ENCODE measurements at regions not wholly inside any gene's neighbourhood (a gene's known extent, or its start where the extent isn't known, plus 50 kb on each side); places are given as distances from the start of the nearest gene placed in this dataset.

- Histone ChIP-seq H3K36me3 (ENCODE audit: low read depth) (no peaks in the 10 kb centered on the region), H3K4me2 (ENCODE audit: unreplicated experiment) (no peak overlapping the region), H3K9me2 (ENCODE audit: insufficient read depth) (no peaks in the 10 kb centered on the region), H3K9me3 (ENCODE audit: low read depth) (no peaks in the 10 kb centered on the region), H3K27ac (no peak overlapping the region), H3K9ac (no peak overlapping the region), H3K27me3 (replicated peaks; ENCODE audit: insufficient read depth) (no peaks in the 10 kb centered on the region), H3K4me3 (no peak overlapping the region), H4K20me1 (ENCODE audit: insufficient read depth) (no peaks in the 10 kb centered on the region), H3K79me2 (ENCODE audit: insufficient read depth) (no peaks in the 10 kb centered on the region), H3F3A (ENCODE audit: insufficient read depth) (no peaks in the 10 kb centered on the region), H2AFZ (no peak overlapping the region), H3K4me1 (ENCODE audit: insufficient read depth) (no peaks in the 10 kb centered on the region)
- TF ChIP-seq EZH2phosphoT487 (IDR thresholded peaks at IDR 0.05; ENCODE audit: insufficient read depth, low read depth) (no peak), EZH2 (IDR thresholded peaks at IDR 0.05; ENCODE audit: insufficient read depth, poor library complexity, severe bottlenecking) (no peak)
- WGBS, 2 experiments (ENCODE audit: low coverage in 1 of 2, low lambda C conversion rate in 2 of 2, missing lambda C conversion rate in 2 of 2) = 37 to 44% methylated on average over 7 of the region's 7 CpGs
- no peak for DNase-seq
- in situ Hi-C loops (cut with MboI) = no loop called here
These were observed 174.3 kb downstream of the TTLL2 start for GRCh38 chr6:167499161-167499660.

DNA sequence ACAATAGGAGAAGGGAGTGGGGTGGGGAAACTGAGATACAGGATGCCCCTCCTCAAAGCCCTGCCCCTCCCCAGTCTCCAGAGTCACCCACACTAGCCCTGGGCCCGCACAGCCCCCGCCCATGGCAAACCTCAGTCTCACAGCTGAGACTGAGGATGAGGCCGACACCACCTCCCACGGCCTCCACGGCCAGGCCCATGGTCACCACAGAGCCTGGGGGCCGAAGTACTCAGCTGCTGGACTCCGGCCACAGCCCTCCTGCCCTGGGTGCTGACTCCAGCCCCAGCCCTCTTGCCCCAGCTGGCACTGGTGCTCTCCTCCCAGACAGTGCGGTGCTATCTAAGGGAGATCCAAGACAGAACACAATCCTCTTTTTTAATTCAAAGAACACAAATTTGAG lies 176.1 kb downstream of the TTLL2 start:
- no peaks in the 10 kb centered on the region for H3K9me2 ChIP-seq (ENCODE audit: insufficient read depth)
- H3F3A ChIP-seq (ENCODE audit: insufficient read depth) = no peaks in the 10 kb centered on the region
- H3K4me3 ChIP-seq = no peak overlapping the region
- H3K4me2 ChIP-seq (ENCODE audit: unreplicated experiment) = no peak overlapping the region
- no peak overlapping the region for H3K9ac ChIP-seq
- H3K27ac ChIP-seq = no peak overlapping the region
- H3K9me3 ChIP-seq (ENCODE audit: low read depth) = no peaks in the 10 kb centered on the region
- DNase-seq = no peak
- H2AFZ ChIP-seq = no peak overlapping the region
- H4K20me1 ChIP-seq (ENCODE audit: insufficient read depth) = no peaks in the 10 kb centered on the region
- H3K4me1 ChIP-seq (ENCODE audit: insufficient read depth) = no peaks in the 10 kb centered on the region
- no peaks in the 10 kb centered on the region for H3K36me3 ChIP-seq (ENCODE audit: low read depth)
- WGBS, 2 experiments (ENCODE audit: low coverage in 1 of 2, low lambda C conversion rate in 2 of 2, missing lambda C conversion rate in 2 of 2) = 31 to 36% methylated on average over 6 to 8 of the region's 8 CpGs
- in situ Hi-C loops (cut with MboI) = no loop called here
- TF ChIP-seq EZH2phosphoT487 (IDR thresholded peaks at IDR 0.05; ENCODE audit: insufficient read depth, low read depth) (no peak), EZH2 (IDR thresholded peaks at IDR 0.05; ENCODE audit: insufficient read depth, poor library complexity, severe bottlenecking) (no peak)
- H3K79me2 ChIP-seq (ENCODE audit: insufficient read depth) = no peaks in the 10 kb centered on the region
- no peaks in the 10 kb centered on the region for H3K27me3 ChIP-seq (replicated peaks; ENCODE audit: insufficient read depth)

DNA sequence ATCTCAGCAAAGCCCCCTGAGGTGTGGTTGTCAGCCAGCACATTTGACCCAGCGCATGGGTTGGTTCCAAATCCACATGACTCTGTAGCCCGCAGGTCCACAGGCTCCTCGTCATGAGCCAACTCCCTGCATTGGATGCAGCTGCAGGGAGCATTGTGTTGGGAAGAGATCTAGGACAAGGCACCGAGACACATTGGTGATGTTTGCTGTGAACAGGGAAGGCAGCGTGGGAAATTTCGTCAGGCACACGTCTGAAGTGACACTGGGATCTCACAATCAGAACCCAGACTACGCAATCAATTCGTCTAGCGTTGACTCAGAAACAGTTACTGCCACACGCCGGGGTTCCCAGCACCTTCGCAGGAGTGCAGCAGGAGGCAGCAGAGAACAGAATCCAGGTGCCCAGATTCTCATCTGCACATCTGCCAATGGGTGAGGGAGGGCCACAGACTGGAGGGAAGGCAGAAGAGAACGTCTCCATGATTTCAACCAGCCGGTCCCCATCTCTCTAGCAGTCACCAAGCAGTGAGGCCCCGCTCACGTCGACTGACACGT lies 177.0 kb downstream of the TTLL2 start:
- Histone ChIP-seq H3K4me3 (no peak overlapping the region), H4K20me1 (ENCODE audit: insufficient read depth) (no peaks in the 10 kb centered on the region), H3K27me3 (replicated peaks; ENCODE audit: insufficient read depth) (no peaks in the 10 kb centered on the region), H3K4me1 (ENCODE audit: insufficient read depth) (no peaks in the 10 kb centered on the region), H2AFZ (no peak overlapping the region), H3F3A (ENCODE audit: insufficient read depth) (no peaks in the 10 kb centered on the region), H3K9me2 (ENCODE audit: insufficient read depth) (no peaks in the 10 kb centered on the region), H3K4me2 (ENCODE audit: unreplicated experiment) (no peak overlapping the region), H3K9ac (no peak overlapping the region), H3K9me3 (ENCODE audit: low read depth) (no peaks in the 10 kb centered on the region), H3K79me2 (ENCODE audit: insufficient read depth) (no peaks in the 10 kb centered on the region), H3K36me3 (ENCODE audit: low read depth) (no peaks in the 10 kb centered on the region), H3K27ac (no peak overlapping the region)
- in situ Hi-C loops (cut with MboI) = no loop called here
- no peak for DNase-seq
- 24 to 26% methylated on average over 19 of the region's 19 CpGs for WGBS, 2 experiments (ENCODE audit: low coverage in 1 of 2, low lambda C conversion rate in 2 of 2, missing lambda C conversion rate in 2 of 2)
- TF ChIP-seq EZH2phosphoT487 (IDR thresholded peaks at IDR 0.05; ENCODE audit: insufficient read depth, low read depth) = no peak
- TF ChIP-seq EZH2 (IDR thresholded peaks at IDR 0.05; ENCODE audit: insufficient read depth, poor library complexity, severe bottlenecking) = no peak

GRCh38 chr6:167502471-167502870 lies 177.6 kb downstream of the TTLL2 start:
- H2AFZ ChIP-seq = no peak overlapping the region
- no peaks in the 10 kb centered on the region for H3K27me3 ChIP-seq (replicated peaks; ENCODE audit: insufficient read depth)
- no peak overlapping the region for H3K9ac ChIP-seq
- in situ Hi-C loops (cut with MboI) = no loop called here
- H3K79me2 ChIP-seq (ENCODE audit: insufficient read depth) = no peaks in the 10 kb centered on the region
- no peak for DNase-seq
- no peaks in the 10 kb centered on the region for H3F3A ChIP-seq (ENCODE audit: insufficient read depth)
- H3K4me3 ChIP-seq = no peak overlapping the region
- H3K4me2 ChIP-seq (ENCODE audit: unreplicated experiment) = no peak overlapping the region
- no peak for TF ChIP-seq EZH2 (IDR thresholded peaks at IDR 0.05; ENCODE audit: insufficient read depth, poor library complexity, severe bottlenecking)
- H3K27ac ChIP-seq = no peak overlapping the region
- H3K9me2 ChIP-seq (ENCODE audit: insufficient read depth) = no peaks in the 10 kb centered on the region
- WGBS, 2 experiments (ENCODE audit: low coverage in 1 of 2, low lambda C conversion rate in 2 of 2, missing lambda C conversion rate in 2 of 2) = 48 to 57% methylated on average over 7 of the region's 7 CpGs
- H4K20me1 ChIP-seq (ENCODE audit: insufficient read depth) = no peaks in the 10 kb centered on the region
- H3K36me3 ChIP-seq (ENCODE audit: low read depth) = no peaks in the 10 kb centered on the region
- H3K4me1 ChIP-seq (ENCODE audit: insufficient read depth) = no peaks in the 10 kb centered on the region
- H3K9me3 ChIP-seq (ENCODE audit: low read depth) = no peaks in the 10 kb centered on the region

Measured in GM23248 (cell line).